HEK293 (cell line): ENCODE measurements at regions not wholly inside any gene's neighbourhood (a gene's known extent, or its start where the extent isn't known, plus 50 kb on each side); places are given as distances from the start of the nearest gene placed in this dataset.
A peak's percentile ranks its signal among the peaks of the same experiment; 100 is the strongest.

Source experiments
- BCL6B ChIP-seq: fragments of 450-650 bp; formaldehyde crosslinking; IDR thresholded peaks from 2 replicates; pipeline ENCODE4 v1.5.1; 2017; ENCODE audit warnings: missing biosample characterization, missing genetic modification characterization
- GLIS1 ChIP-seq: fragments of 450-650 bp; formaldehyde crosslinking; IDR thresholded peaks from 2 replicates; pipeline ENCODE4 v1.5.1; 2016; ENCODE audit warnings: missing biosample characterization, missing genetic modification characterization
- HOXD13 ChIP-seq: sonication (generic); formaldehyde crosslinking; IDR thresholded peaks from 2 replicates; pipeline ENCODE4 v1.8.0; 2022; ENCODE audit warnings: missing genetic modification reagents, borderline replicate concordance
- IKZF3 ChIP-seq: fragments of 450-650 bp; IDR thresholded peaks from 2 replicates; pipeline ENCODE4 v1.5.0; 2018; ENCODE audit warnings: missing biosample characterization, mild to moderate bottlenecking, missing genetic modification characterization, moderate library complexity
- KLF9 ChIP-seq: fragments of 450-650 bp; formaldehyde crosslinking; IDR thresholded peaks from 2 replicates; pipeline ENCODE4 v1.5.1; 2016; ENCODE audit warnings: missing biosample characterization, missing genetic modification characterization, low read depth
- OSR2 ChIP-seq: fragments of 450-650 bp; formaldehyde crosslinking; IDR thresholded peaks from 2 replicates; pipeline ENCODE4 v1.5.1; 2016; ENCODE audit warnings: missing biosample characterization, missing genetic modification characterization
- REST ChIP-seq: fragments of 450-650 bp; formaldehyde crosslinking; IDR thresholded peaks from 2 replicates; pipeline ENCODE4 v1.5.1; 2016; ENCODE audit warnings: missing biosample characterization, missing genetic modification characterization
- SALL2 ChIP-seq: fragments of 450-650 bp; formaldehyde crosslinking; IDR thresholded peaks from 2 replicates; pipeline ENCODE4 v1.5.0; 2017; ENCODE audit warnings: missing biosample characterization, mild to moderate bottlenecking, missing genetic modification characterization, borderline replicate concordance
- ZBTB21 ChIP-seq: fragments of 450-650 bp; formaldehyde crosslinking; IDR thresholded peaks from 2 replicates; pipeline ENCODE4 v1.5.1; 2017; ENCODE audit warnings: missing biosample characterization, missing genetic modification characterization
- ZBTB48 ChIP-seq: fragments of 450-650 bp; formaldehyde crosslinking; IDR thresholded peaks from 2 replicates; pipeline ENCODE4 v1.5.1; 2016; ENCODE audit warnings: missing biosample characterization, missing genetic modification characterization
- ZIC2 ChIP-seq: fragments of 450-650 bp; formaldehyde crosslinking; IDR thresholded peaks from 2 replicates; pipeline ENCODE4 v1.5.1; 2016; ENCODE audit warnings: missing biosample characterization, missing genetic modification characterization
- ZNF133 ChIP-seq: fragments of 450-650 bp; formaldehyde crosslinking; IDR thresholded peaks from 2 replicates; pipeline ENCODE4 v1.5.1; 2016; ENCODE audit warnings: missing biosample characterization, missing genetic modification characterization
- ZNF138 ChIP-seq: fragments of 450-650 bp; formaldehyde crosslinking; IDR thresholded peaks from 2 replicates; pipeline ENCODE4 v1.5.1; 2016; ENCODE audit warnings: missing biosample characterization, missing genetic modification characterization, borderline replicate concordance
- ZNF266 ChIP-seq: fragments of 450-650 bp; formaldehyde crosslinking; IDR thresholded peaks from 2 replicates; pipeline ENCODE4 v1.5.1; 2016; ENCODE audit warnings: missing biosample characterization, missing genetic modification characterization, low read depth
- ZNF292 ChIP-seq: fragments of 450-650 bp; formaldehyde crosslinking; IDR thresholded peaks from 2 replicates; pipeline ENCODE4 v1.5.1; 2016; ENCODE audit warnings: low read depth, missing biosample characterization, missing genetic modification characterization, borderline replicate concordance
- ZNF354C ChIP-seq: fragments of 450-650 bp; formaldehyde crosslinking; IDR thresholded peaks from 2 replicates; pipeline ENCODE4 v1.5.1; 2016; ENCODE audit warnings: missing biosample characterization, missing genetic modification characterization, low read depth, borderline replicate concordance
- ZNF416 ChIP-seq: fragments of 450-650 bp; formaldehyde crosslinking; IDR thresholded peaks from 2 replicates; pipeline ENCODE4 v1.5.1; 2016; ENCODE audit warnings: missing biosample characterization, missing genetic modification characterization
- ZNF548 ChIP-seq: fragments of 450-650 bp; formaldehyde crosslinking; IDR thresholded peaks from 2 replicates; pipeline ENCODE4 v1.5.1; 2016; ENCODE audit warnings: missing biosample characterization, missing genetic modification characterization
- ZNF600 ChIP-seq: fragments of 450-650 bp; formaldehyde crosslinking; IDR thresholded peaks from 2 replicates; pipeline ENCODE4 v1.5.1; 2016; ENCODE audit warnings: missing biosample characterization, missing genetic modification characterization
- ZNF645 ChIP-seq: fragments of 450-650 bp; formaldehyde crosslinking; IDR thresholded peaks from 2 replicates; pipeline ENCODE4; 2016; ENCODE audit warnings: missing biosample characterization, missing genetic modification characterization
- ZNF670 ChIP-seq: fragments of 450-650 bp; formaldehyde crosslinking; IDR thresholded peaks from 2 replicates; pipeline ENCODE4 v1.5.1; 2016; ENCODE audit warnings: missing biosample characterization, missing genetic modification characterization, low read depth
- ZNF76 ChIP-seq: fragments of 450-650 bp; formaldehyde crosslinking; IDR thresholded peaks from 2 replicates; pipeline ENCODE4; 2016; ENCODE audit warnings: low read depth, missing biosample characterization, missing genetic modification characterization, borderline replicate concordance
- ZNF791 ChIP-seq: fragments of 450-650 bp; formaldehyde crosslinking; IDR thresholded peaks from 2 replicates; pipeline ENCODE4 v1.5.1; 2016; ENCODE audit warnings: missing biosample characterization, missing genetic modification characterization
- ZSCAN23 ChIP-seq: fragments of 450-650 bp; formaldehyde crosslinking; IDR thresholded peaks from 2 replicates; pipeline ENCODE4 v1.5.1; 2016; ENCODE audit warnings: missing biosample characterization, missing genetic modification characterization
- ZSCAN30 ChIP-seq: fragments of 450-650 bp; IDR thresholded peaks from 2 replicates; pipeline ENCODE4 v1.5.1; 2018; ENCODE audit warnings: missing biosample characterization, mild to moderate bottlenecking, missing genetic modification characterization, moderate library complexity
- ZXDB ChIP-seq: fragments of 450-650 bp; formaldehyde crosslinking; IDR thresholded peaks from 2 replicates; pipeline ENCODE4 v1.5.1; 2016; ENCODE audit warnings: missing biosample characterization, missing genetic modification characterization
- TF ChIP-seq, protein P1 (sequence below): fragments of 450-650 bp; IDR thresholded peaks from 2 replicates; pipeline ENCODE4 v1.5.1; 2018; ENCODE audit warnings: missing biosample characterization, missing genetic modification characterization
- TF ChIP-seq, protein P2 (sequence below): fragments of 450-650 bp; formaldehyde crosslinking; IDR thresholded peaks from 2 replicates; pipeline ENCODE4 v1.5.1; 2016; ENCODE audit warnings: missing biosample characterization, missing genetic modification characterization
- TF ChIP-seq, protein P3 (sequence below): fragments of 450-650 bp; formaldehyde crosslinking; IDR thresholded peaks from 2 replicates; pipeline ENCODE4 v1.5.1; 2016; ENCODE audit warnings: missing biosample characterization, missing genetic modification characterization

DNA sequence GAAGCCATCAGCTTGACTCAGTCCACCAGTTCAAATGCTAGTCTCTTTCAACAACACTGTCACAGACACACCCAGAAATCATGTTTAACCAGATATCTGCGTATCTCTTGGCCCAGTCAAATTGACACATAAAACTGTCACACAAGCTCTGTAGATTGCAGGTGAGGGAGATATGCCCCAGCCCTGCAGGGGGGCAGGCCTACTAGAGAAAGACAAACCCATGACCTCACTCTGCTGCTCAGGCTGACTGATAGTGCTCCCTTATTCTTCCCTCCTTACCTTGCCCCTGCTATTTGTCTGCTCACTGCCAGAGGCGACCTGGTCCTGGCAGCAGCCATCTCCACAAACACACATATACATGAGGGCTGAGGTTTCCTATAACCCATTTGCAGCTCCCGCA, 351.3 kb downstream of the DRD1 start (continued):
- TF ChIP-seq ZNF416 (tag by site-specific recombination) (no peak), ZNF138 (no peak), ZIC2 (0 out of 2 replicates have a peak, but pooled peaks have one; percentile 28), ZBTB48 (tag by site-specific recombination) (peak; percentile 62), ZXDB (tag by site-specific recombination) (peak; percentile 55), ZNF354C (no peak), GLIS1 (tag by site-specific recombination) (peak; percentile 78), ZSCAN23 (tag by site-specific recombination) (no peak), ZNF645 (tag by site-specific recombination) (no peak), ZNF548 (tag by site-specific recombination) (no peak), SALL2 (tag by site-specific recombination) (no peak), ZNF600 (tag by site-specific recombination) (0 out of 2 replicates have a peak, but pooled peaks have one; percentile 29), ZNF133 (no peak), ZBTB21 (tag by site-specific recombination) (no peak), ZNF76 (tag by site-specific recombination) (no peak), IKZF3 (tag by site-specific recombination) (no peak), ZNF266 (tag by site-specific recombination) (no peak), ZNF292 (no peak), ZNF670 (tag by site-specific recombination) (no peak), KLF9 (tag by site-specific recombination) (no peak), REST (tag by site-specific recombination) (no peak), OSR2 (tag by site-specific recombination) (no peak), BCL6B (no peak), ZSCAN30 (no peak), HOXD13 (CRISPR knock-in tag) (no peak), ZNF791 (no peak)
- TF ChIP-seq, protein P1, sequence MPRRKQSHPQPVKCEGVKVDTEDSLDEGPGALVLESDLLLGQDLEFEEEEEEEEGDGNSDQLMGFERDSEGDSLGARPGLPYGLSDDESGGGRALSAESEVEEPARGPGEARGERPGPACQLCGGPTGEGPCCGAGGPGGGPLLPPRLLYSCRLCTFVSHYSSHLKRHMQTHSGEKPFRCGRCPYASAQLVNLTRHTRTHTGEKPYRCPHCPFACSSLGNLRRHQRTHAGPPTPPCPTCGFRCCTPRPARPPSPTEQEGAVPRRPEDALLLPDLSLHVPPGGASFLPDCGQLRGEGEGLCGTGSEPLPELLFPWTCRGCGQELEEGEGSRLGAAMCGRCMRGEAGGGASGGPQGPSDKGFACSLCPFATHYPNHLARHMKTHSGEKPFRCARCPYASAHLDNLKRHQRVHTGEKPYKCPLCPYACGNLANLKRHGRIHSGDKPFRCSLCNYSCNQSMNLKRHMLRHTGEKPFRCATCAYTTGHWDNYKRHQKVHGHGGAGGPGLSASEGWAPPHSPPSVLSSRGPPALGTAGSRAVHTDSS (tag by site-specific recombination) = no peak
- TF ChIP-seq, protein P2, sequence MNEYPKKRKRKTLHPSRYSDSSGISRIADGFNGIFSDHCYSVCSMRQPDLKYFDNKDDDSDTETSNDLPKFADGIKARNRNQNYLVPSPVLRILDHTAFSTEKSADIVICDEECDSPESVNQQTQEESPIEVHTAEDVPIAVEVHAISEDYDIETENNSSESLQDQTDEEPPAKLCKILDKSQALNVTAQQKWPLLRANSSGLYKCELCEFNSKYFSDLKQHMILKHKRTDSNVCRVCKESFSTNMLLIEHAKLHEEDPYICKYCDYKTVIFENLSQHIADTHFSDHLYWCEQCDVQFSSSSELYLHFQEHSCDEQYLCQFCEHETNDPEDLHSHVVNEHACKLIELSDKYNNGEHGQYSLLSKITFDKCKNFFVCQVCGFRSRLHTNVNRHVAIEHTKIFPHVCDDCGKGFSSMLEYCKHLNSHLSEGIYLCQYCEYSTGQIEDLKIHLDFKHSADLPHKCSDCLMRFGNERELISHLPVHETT = no peak
- TF ChIP-seq, protein P3, sequence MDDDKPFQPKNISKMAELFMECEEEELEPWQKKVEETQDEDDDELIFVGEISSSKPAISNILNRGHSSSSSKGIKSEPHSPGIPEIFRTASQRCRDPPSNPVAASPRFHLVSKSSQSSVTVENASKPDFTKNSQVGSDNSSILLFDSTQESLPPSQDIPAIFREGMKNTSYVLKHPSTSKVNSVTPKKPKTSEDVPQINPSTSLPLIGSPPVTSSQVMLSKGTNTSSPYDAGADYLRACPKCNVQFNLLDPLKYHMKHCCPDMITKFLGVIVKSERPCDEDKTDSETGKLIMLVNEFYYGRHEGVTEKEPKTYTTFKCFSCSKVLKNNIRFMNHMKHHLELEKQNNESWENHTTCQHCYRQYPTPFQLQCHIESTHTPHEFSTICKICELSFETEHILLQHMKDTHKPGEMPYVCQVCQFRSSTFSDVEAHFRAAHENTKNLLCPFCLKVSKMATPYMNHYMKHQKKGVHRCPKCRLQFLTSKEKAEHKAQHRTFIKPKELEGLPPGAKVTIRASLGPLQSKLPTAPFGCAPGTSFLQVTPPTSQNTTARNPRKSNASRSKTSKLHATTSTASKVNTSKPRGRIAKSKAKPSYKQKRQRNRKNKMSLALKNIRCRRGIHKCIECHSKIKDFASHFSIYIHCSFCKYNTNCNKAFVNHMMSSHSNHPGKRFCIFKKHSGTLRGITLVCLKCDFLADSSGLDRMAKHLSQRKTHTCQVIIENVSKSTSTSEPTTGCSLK (tag by site-specific recombination) = no peak
